BE2C (cell line): ENCODE measurements at regions not wholly inside any gene's neighbourhood (a gene's known extent, or its start where the extent isn't known, plus 50 kb on each side); places are given as distances from the start of the nearest gene placed in this dataset.

ENCODE experiments used
- DNase-seq: peaks from one replicate; pipeline ENCODE4 v3.0.0-alpha.2; 2020
- H3K27me3 ChIP-seq: fragments of 250-450 bp; sonication (Bioruptor Pico); 2 replicates; pipeline ENCODE4 v1.5.1; 2020; ENCODE audit warnings: mild to moderate bottlenecking
- H3K36me3 ChIP-seq: fragments of 250-450 bp; sonication (Bioruptor Pico); 2 replicates; pipeline ENCODE4 v1.5.1; 2020; ENCODE audit warnings: mild to moderate bottlenecking
- H3K4me1 ChIP-seq: fragments of 250-450 bp; sonication (Bioruptor Pico); 2 replicates; pipeline ENCODE4 v1.5.1; 2020
- H3K4me3 ChIP-seq: 2 replicates; pipeline ENCODE4 v1.5.1; 2011; ENCODE audit warnings: low read depth, low read length
- H3K9me3 ChIP-seq: fragments of 250-450 bp; sonication (Bioruptor Pico); 2 replicates; pipeline ENCODE4 v1.5.1; 2020
- TF ChIP-seq, protein P1 (sequence below): IDR thresholded peaks from 2 replicates; pipeline ENCODE4 v1.5.1; 2012; ENCODE audit warnings: mild to moderate bottlenecking, low read depth, low read length

DNA sequence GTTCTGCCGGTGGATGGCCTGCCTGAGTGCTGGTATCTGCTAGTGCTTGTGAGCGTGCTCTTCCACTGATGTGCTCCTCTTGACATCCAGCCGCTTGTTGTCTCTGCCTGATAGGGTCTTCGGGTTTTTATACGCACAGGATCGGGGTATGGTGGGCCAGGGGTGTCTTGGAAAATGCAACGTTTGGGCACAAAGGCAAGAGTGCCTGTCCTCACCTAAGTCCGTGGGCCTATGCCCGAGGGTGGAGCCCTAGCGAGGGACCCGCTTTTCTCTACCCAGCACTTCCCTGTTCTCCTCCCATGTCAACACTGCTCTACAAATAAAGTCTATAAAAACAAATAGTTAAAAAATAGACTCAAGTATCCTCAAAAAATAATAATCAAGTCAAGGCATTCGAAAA, 1007.8 kb downstream of the PLA2G4A start:
- H3K4me1 ChIP-seq = peaks cover 17% of the 10 kb centered on the region
- no peaks in the 10 kb centered on the region for H3K36me3 ChIP-seq
- H3K27me3 ChIP-seq = no peaks in the 10 kb centered on the region
- H3K9me3 ChIP-seq = no peaks in the 10 kb centered on the region
- TF ChIP-seq, protein P1, sequence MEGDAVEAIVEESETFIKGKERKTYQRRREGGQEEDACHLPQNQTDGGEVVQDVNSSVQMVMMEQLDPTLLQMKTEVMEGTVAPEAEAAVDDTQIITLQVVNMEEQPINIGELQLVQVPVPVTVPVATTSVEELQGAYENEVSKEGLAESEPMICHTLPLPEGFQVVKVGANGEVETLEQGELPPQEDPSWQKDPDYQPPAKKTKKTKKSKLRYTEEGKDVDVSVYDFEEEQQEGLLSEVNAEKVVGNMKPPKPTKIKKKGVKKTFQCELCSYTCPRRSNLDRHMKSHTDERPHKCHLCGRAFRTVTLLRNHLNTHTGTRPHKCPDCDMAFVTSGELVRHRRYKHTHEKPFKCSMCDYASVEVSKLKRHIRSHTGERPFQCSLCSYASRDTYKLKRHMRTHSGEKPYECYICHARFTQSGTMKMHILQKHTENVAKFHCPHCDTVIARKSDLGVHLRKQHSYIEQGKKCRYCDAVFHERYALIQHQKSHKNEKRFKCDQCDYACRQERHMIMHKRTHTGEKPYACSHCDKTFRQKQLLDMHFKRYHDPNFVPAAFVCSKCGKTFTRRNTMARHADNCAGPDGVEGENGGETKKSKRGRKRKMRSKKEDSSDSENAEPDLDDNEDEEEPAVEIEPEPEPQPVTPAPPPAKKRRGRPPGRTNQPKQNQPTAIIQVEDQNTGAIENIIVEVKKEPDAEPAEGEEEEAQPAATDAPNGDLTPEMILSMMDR = no peak
- H3K4me3 ChIP-seq = no peak overlapping the region
- DNase-seq = no peak

GRCh38 chr1:187837787-187838186, 1009.0 kb downstream of the PLA2G4A start:
- Histone ChIP-seq H3K27me3 (no peaks in the 10 kb centered on the region), H3K9me3 (no peaks in the 10 kb centered on the region), H3K4me3 (no peak overlapping the region), H3K4me1 (peaks cover 21% of the 10 kb centered on the region), H3K36me3 (no peaks in the 10 kb centered on the region)
- TF ChIP-seq, protein P1 = no peak
- DNase-seq = no peak

- no peaks in the 10 kb centered on the region for H3K27me3 ChIP-seq
- H3K36me3 ChIP-seq = no peaks in the 10 kb centered on the region
- no peak overlapping the region for H3K4me3 ChIP-seq
- TF ChIP-seq, protein P1 = no peak
- H3K4me1 ChIP-seq = peaks cover 25% of the 10 kb centered on the region
- H3K9me3 ChIP-seq = no peaks in the 10 kb centered on the region
- no peak for DNase-seq
These were observed 1009.9 kb downstream of the PLA2G4A start for GRCh38 chr1:187838335-187839293.

DNA sequence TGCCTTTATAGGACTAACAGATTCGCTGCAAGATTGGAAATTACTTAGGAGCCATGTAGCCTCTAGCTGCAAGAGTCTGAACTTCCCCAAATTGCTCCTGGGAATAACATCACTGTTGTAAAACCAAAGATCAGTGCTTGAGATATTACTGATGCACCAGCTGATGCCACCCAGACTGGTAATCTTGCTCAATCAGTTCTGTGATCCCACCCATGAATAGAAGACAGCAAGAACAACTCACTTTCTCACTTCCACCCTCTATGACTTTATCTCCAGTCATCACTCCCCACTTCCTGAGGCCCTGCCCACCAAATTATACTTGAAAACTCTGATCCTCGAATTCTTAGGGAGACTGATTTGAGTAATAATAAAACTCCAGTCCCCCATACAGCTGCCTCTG, 1011.1 kb downstream of the PLA2G4A start:
- Histone ChIP-seq H3K4me3 (no peak overlapping the region), H3K4me1 (peaks cover 33% of the 10 kb centered on the region), H3K9me3 (no peaks in the 10 kb centered on the region), H3K36me3 (no peaks in the 10 kb centered on the region), H3K27me3 (no peaks in the 10 kb centered on the region)
- TF ChIP-seq, protein P1 = no peak
- DNase-seq = no peak

DNA sequence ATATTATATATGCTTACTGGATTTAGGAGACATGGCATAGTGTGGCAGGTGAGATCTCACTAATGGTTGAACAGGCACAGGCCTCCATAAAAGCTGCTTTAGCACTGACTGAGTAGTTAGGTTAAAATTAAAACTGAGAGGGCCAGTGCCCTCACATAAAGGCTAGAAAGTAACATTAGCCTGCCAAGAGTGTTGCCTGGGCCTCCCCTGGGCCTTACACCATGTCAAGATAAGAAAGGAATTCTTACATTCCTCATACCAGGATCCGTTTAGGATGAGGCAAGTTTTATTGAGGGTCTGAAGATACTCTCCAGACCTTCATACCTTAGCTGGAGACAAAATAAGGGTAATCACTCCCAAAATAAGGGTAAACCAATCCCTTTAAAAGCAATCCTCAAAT, 1011.8 kb downstream of the PLA2G4A start:
- Histone ChIP-seq H3K27me3 (no peaks in the 10 kb centered on the region), H3K4me1 (peaks cover 33% of the 10 kb centered on the region), H3K4me3 (no peak overlapping the region), H3K36me3 (no peaks in the 10 kb centered on the region), H3K9me3 (no peaks in the 10 kb centered on the region)
- no peak for DNase-seq
- TF ChIP-seq, protein P1 = no peak
